Suprapubic skin (tissue), 3 donors: ENCODE measurements at regions not wholly inside any gene's neighbourhood (a gene's known extent, or its start where the extent isn't known, plus 50 kb on each side); places are given as distances from the start of the nearest gene placed in this dataset.

Experiments
- CTCF ChIP-seq, 2 donors: fragments of 200-600 bp in 1 of 2; fragments of 450-650 bp in 1 of 2; sonication (generic) in 1 of 2; IDR thresholded peaks; one replicate each; pipeline ENCODE4 v1.5.1; 2016 to 2019; ENCODE audit warnings: antibody characterized with exemption in 2 of 2, mild to moderate bottlenecking in 1 of 2, moderate library complexity in 1 of 2
- EP300 ChIP-seq: sonication (generic); formaldehyde crosslinking; IDR thresholded peaks from one replicate; pipeline ENCODE4 v1.6.1; 2017; ENCODE audit warnings: antibody characterized with exemption
- POLR2A ChIP-seq, 2 donors: fragments of 450-650 bp; IDR thresholded peaks; one replicate each; pipeline ENCODE4 v1.6.1; 2017; ENCODE audit warnings: antibody characterized with exemption in 2 of 2, mild to moderate bottlenecking in 2 of 2, moderate library complexity in 2 of 2

GRCh38 chr9:84079994-84080393 lies 99.4 kb downstream of the RMI1 start:
- TF ChIP-seq CTCF (IDR thresholded peaks at IDR 0.05), result no peak
- no peak for TF ChIP-seq POLR2A (IDR thresholded peaks at IDR 0.05)
- no peak for TF ChIP-seq EP300
